Subcutaneous abdominal adipose tissue (tissue), 5 donors: ENCODE measurements at regions not wholly inside any gene's neighbourhood (a gene's known extent, or its start where the extent isn't known, plus 50 kb on each side); places are given as distances from the start of the nearest gene placed in this dataset.

Experiments used
- H3K27ac ChIP-seq: one replicate; pipeline ENCODE4 v1.7.0; 2013; ENCODE audit warnings: low read depth, mild to moderate bottlenecking, inconsistent platforms, low read length, moderate library complexity
- H3K27me3 ChIP-seq, 5 donors: one replicate each; pipeline ENCODE4 v1.7.0; 2013; ENCODE audit warnings: low read length in 5 of 5, inconsistent platforms in 1 of 5; ENCODE audit not compliant: control insufficient read depth in 5 of 5, insufficient read depth in 4 of 5
- H3K36me3 ChIP-seq, 5 donors: one replicate each; pipeline ENCODE4 v1.7.0; 2013; ENCODE audit warnings: low read length in 5 of 5; ENCODE audit not compliant: control insufficient read depth in 5 of 5, insufficient read depth in 5 of 5
- H3K4me1 ChIP-seq, 5 donors: one replicate each; pipeline ENCODE4 v1.7.0; 2013; ENCODE audit warnings: low read length in 5 of 5, mild to moderate bottlenecking in 3 of 5, moderate library complexity in 1 of 5; ENCODE audit not compliant: control insufficient read depth in 5 of 5, insufficient read depth in 5 of 5
- H3K4me3 ChIP-seq, 5 donors: one replicate each; pipeline ENCODE4 v1.7.0; 2013; ENCODE audit warnings: low read length in 5 of 5, low read depth in 1 of 5
- H3K9ac ChIP-seq, 5 donors: one replicate each; pipeline ENCODE4 v1.7.0; 2013; ENCODE audit warnings: low read length in 5 of 5, mild to moderate bottlenecking in 4 of 5, moderate library complexity in 3 of 5
- H3K9me3 ChIP-seq, 5 donors: one replicate each; pipeline ENCODE4 v1.7.0; 2013; ENCODE audit warnings: low read length in 5 of 5; ENCODE audit not compliant: control insufficient read depth in 5 of 5
- donor health status: healthy.
- donor health status: healthy.
- donor health status: healthy.
- donor health status: healthy.
- donor health status: healthy.

DNA sequence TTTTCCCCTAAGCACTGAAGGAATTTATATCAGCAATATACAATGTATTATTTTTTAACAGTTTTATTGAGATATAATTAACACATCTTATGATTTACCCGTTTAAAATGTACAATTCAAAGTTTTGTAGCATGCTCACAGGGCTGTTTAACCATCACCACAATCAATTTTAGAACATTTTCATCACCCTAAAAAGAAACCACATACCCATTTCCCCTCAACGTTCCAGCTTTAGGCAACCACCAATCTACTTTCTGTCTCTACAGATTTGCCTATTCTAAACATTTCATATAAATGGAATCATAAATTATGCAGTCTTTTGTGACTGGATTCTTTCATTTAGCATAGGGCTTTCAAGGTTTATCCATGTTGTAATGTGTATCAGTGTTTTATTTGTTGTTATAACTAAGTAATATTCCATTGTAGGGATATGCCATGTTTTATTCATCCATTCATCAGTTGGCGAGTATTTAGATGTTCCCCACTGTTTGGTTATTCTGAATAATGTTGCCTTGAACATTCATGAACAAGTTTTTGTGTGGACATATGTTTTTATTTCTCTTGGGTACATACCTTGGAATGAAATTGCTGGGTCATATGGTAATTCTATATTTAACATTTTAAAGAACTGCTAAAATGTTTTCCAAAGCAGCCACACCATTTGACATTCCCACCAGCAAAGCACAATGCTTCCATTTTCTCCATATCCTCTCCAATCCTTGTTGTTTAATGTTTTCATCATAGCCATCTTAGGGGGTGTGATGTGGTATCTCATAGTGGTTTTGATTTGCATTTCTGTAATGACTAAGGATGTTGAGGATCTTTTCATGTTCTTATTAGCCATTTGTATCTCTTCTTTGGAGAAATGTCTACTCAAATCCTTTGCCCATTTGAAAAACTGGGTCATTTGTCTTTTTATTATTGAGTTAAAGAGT is 188.5 kb downstream of the TM2D1 start:
- peaks cover 0 to 5% (median 0%) of the 10 kb centered on the region in 5 donors for H3K4me1 ChIP-seq
- H3K4me3 ChIP-seq: no peak overlapping the region

DNA sequence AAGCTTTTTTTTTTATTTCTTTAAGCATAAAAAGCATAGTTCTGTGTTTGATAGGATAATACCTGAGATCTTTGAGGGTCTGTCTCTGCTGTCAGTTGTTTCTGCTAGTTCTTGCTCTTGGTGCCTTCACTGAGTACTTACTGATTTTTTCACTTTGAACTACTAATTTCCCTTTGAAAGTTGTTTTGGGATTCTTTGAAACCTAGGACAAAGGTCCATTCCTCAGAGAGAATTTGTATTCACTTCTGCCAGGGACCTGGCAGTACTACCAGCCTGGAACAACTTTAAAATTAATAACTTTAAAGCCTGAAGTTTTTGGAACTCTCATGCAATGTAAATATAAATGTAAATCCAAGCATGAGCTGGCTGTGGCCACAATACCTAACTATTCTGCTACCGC is 190.1 kb downstream of the TM2D1 start:
- no peaks in the 10 kb centered on the region for H3K36me3 ChIP-seq
- peaks cover 0 to 1% (median 0%) of the 10 kb centered on the region in 5 donors for H3K4me1 ChIP-seq
- H3K9me3 ChIP-seq: peaks cover 0 to 2% (median 0%) of the 10 kb centered on the region in 5 donors
- H3K9ac ChIP-seq: no peak overlapping the region
- H3K27me3 ChIP-seq: no peaks in the 10 kb centered on the region
- no peak overlapping the region for H3K4me3 ChIP-seq
- no peak overlapping the region for H3K27ac ChIP-seq

More for the DNA sequence above, 188.5 kb downstream of the TM2D1 start:
- peaks cover 0 to 2% (median 0%) of the 10 kb centered on the region in 5 donors for H3K9me3 ChIP-seq
- no peaks in the 10 kb centered on the region for H3K27me3 ChIP-seq
- no peaks in the 10 kb centered on the region for H3K36me3 ChIP-seq
- H3K27ac ChIP-seq: no peak overlapping the region
- no peak overlapping the region for H3K9ac ChIP-seq

DNA sequence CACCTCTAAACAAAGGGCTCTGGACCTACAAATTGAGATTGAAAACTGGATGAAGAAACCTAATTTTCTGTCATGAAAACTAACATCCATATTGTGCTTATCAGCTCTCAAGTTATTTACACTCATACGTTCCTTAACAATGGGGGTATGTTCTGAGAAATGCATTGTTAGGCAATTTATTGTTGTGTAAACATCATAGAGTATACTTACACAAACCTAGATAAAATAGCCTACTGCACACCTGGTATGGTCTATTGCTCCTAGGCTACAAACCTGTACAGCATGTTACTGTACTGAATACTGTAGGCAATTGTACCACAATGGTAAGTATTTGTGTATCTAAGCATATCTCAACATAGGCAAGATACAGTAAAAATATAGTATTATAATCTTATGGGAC is 191.4 kb downstream of the TM2D1 start:
- H3K9me3 ChIP-seq: peaks cover 0 to 2% (median 0%) of the 10 kb centered on the region in 5 donors

DNA sequence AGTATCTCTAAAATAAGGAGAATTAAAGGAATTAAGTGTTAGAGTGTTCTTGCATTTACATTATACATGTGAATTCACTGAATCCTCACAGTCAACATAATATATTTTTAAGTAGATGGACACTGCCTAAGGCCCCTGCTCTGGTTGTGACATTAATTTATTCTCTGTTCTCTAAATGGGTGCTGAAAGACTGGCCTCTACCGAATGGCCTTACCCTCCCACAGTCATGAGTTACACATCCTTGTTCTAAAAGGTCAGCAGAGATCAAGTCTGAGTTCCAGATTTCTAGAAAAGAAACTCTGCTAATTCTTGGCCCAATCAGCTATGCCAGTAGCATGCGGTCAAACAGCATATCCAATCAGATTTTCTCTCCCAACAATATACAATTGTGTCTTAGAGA is 193.2 kb downstream of the TM2D1 start:
- no peak overlapping the region for H3K9ac ChIP-seq
- no peaks in the 10 kb centered on the region for H3K27me3 ChIP-seq
- H3K4me3 ChIP-seq: no peak overlapping the region
- H3K4me1 ChIP-seq: no peaks in the 10 kb centered on the region
- peaks cover 0 to 2% (median 0%) of the 10 kb centered on the region in 5 donors for H3K9me3 ChIP-seq
- H3K36me3 ChIP-seq: no peaks in the 10 kb centered on the region
- H3K27ac ChIP-seq: no peak overlapping the region

More for the DNA sequence above, 191.4 kb downstream of the TM2D1 start:
- Histone ChIP-seq H3K4me1 (no peaks in the 10 kb centered on the region), H3K9ac (no peak overlapping the region), H3K36me3 (no peaks in the 10 kb centered on the region), H3K27me3 (no peaks in the 10 kb centered on the region), H3K27ac (no peak overlapping the region), H3K4me3 (no peak overlapping the region)

DNA sequence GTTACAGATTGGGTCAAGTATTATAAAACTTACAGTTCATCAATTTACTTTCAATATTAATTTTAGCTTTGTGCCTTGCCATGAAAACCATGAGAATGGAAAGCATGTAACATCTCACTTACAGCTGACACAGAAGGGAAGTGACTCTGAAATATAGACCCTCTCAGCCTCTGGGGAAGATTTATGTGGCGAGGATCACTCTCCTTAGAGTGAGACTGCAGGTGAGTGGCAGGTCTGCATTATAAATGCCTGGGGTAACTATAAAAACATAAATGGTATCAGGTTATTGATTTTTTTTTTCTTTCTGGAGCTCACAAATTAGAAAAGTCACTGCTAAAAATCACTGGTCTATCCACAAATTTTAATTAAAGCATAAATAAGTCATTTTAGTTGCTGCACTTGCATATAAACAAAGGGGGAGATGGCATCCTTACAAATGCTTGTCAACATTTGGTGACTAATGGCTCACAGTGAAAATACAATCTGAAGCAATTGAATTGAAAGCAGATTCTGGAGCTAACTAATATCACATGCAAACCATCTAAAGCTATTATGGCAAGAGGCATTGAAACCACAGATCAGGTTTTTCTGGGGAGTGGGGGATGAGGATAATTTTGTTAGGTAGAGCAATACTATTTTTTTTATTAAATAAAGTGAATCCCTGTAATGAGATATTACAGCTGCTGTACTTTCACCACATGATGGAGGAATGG is 200.9 kb downstream of the TM2D1 start:
- Histone ChIP-seq H3K27me3 (no peaks in the 10 kb centered on the region), H3K4me1 (peaks cover 0 to 8% (median 8%) of the 10 kb centered on the region in 5 donors), H3K4me3 (no peak overlapping the region), H3K9me3 (no peaks in the 10 kb centered on the region), H3K27ac (no peak overlapping the region), H3K36me3 (no peaks in the 10 kb centered on the region), H3K9ac (no peak overlapping the region)

DNA sequence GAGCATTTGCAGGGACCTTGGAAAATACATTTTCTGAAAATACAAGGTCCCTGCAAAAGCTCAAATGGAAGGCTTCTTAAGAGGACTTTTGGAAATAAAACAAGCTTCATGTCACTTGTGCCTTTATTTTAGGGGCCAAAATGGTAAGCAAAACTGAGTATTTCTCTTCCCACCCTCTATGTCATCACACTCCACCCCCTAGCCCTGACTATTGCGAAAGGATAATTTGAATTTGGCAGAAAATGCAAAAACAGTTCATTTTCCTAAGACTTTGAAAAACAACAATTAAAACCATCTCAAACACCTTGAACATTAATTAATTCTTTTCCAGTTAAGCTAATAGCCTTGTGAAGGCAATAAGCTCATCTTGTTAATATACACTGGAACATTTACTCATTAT is 201.7 kb downstream of the TM2D1 start:
- Histone ChIP-seq H3K27ac (no peak overlapping the region), H3K4me3 (no peak overlapping the region), H3K9ac (no peak overlapping the region), H3K4me1 (peaks cover 0 to 8% (median 8%) of the 10 kb centered on the region in 5 donors), H3K9me3 (no peaks in the 10 kb centered on the region), H3K27me3 (no peaks in the 10 kb centered on the region), H3K36me3 (no peaks in the 10 kb centered on the region)

DNA sequence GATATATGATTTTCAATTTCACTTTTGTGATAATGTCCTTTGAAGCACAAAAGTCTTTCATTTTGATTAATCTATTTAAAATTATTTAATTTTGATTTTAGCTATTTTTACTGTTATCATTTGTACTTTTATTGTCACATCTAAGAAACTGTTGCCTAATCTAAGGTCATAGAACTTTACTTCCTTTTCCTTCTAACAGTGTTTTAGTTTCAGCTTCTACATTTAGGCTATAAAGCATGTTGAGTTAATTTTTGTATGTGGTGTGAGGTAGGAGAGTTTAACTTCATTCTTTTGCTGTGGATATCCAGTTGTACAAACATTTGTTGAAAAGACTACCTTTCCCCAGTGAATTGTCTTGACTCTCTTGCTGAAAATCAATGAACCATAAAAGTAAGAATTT is 204.5 kb downstream of the TM2D1 start:
- H3K9ac ChIP-seq: no peak overlapping the region
- H3K36me3 ChIP-seq: no peaks in the 10 kb centered on the region
- no peaks in the 10 kb centered on the region for H3K9me3 ChIP-seq
- peaks cover 0 to 8% (median 8%) of the 10 kb centered on the region in 5 donors for H3K4me1 ChIP-seq
- no peak overlapping the region for H3K4me3 ChIP-seq
- H3K27ac ChIP-seq: no peak overlapping the region
- H3K27me3 ChIP-seq: no peaks in the 10 kb centered on the region

DNA sequence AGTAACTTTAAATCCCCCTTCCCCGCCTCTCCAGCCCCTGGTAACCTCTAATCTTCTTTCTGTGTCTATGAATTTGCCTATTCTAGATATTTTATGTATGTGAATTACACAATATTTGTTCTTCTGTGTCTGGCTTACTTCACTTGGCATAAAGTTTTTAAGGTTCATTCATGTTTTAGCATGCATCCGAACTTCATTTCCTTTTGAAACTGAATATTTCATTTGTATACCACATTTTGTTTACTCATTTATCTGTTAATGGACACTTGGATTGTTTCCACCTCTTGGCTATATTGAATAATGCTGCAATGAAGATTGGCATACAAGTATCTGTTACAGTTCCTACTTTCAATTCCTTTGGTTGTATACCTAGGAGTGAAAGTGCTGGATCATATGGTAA is 205.3 kb downstream of the TM2D1 start:
- Histone ChIP-seq H3K4me3 (no peak overlapping the region), H3K27ac (no peak overlapping the region), H3K4me1 (peaks cover 0 to 8% (median 4%) of the 10 kb centered on the region in 5 donors), H3K27me3 (no peaks in the 10 kb centered on the region), H3K9ac (no peak overlapping the region), H3K36me3 (no peaks in the 10 kb centered on the region), H3K9me3 (no peaks in the 10 kb centered on the region)

DNA sequence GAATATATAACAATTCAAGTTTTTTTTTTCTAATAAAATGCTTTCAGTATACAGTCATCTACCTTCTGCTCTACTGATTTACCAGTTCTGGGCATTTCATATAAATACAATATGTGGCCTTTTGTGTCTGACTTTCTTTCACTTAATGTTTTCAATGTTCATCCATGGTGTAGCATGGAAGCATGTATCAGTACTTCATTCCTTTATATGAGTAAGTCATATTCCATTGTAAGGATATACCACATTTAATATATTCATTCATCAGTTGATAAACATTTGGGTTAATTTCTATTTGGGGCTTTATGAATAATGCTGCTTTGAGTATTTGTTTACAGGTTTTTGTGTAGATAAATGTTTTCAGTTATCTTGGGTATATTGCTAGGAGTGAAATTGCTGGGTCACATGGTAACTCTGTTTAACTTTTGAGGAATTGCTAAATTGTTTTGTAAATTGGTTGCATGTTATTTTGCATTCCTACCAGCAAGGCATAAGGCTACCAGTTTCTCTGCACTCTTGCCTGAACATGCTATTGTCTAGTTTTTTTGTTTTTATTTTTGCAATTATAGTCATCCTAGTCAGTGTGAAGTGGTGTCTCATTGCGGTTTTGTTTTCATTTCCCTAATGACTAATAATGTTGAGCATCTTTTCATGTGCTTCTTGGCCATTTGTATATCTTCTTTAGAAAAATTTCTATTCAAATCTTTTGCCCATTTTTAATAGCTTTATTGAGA is 206.1 kb downstream of the TM2D1 start:
- no peak overlapping the region for H3K27ac ChIP-seq
- H3K36me3 ChIP-seq: no peaks in the 10 kb centered on the region
- no peak overlapping the region for H3K9ac ChIP-seq
- no peaks in the 10 kb centered on the region for H3K9me3 ChIP-seq
- no peak overlapping the region for H3K4me3 ChIP-seq
- H3K27me3 ChIP-seq: no peaks in the 10 kb centered on the region
- peaks cover 0 to 8% (median 4%) of the 10 kb centered on the region in 5 donors for H3K4me1 ChIP-seq
